Trophoblast cell (in vitro differentiated cells and primary cell): ENCODE measurements at regions not wholly inside any gene's neighbourhood (a gene's known extent, or its start where the extent isn't known, plus 50 kb on each side); places are given as distances from the start of the nearest gene placed in this dataset.
A peak's percentile ranks its signal among the peaks of the same experiment; 100 is the strongest.

Source experiments
- DNase-seq, 2 donors: peaks; one replicate each; pipeline ENCODE4 v3.0.0-alpha.2; 2016
- H2AFZ ChIP-seq: 2 replicates; pipeline ENCODE4 v1.6.1; 2013; ENCODE audit warnings: low read length, moderate library complexity, mild to moderate bottlenecking; ENCODE audit not compliant: insufficient read depth, poor library complexity
- H2AK5ac ChIP-seq: 2 replicates; pipeline ENCODE4 v1.6.1; 2013; ENCODE audit warnings: mild to moderate bottlenecking, low read length
- H2BK120ac ChIP-seq: 2 replicates; pipeline ENCODE4 v1.6.1; 2013; ENCODE audit warnings: low read length, mild to moderate bottlenecking, moderate library complexity; ENCODE audit not compliant: insufficient read depth, poor library complexity
- H2BK12ac ChIP-seq: 2 replicates; pipeline ENCODE4 v1.6.1; 2013; ENCODE audit warnings: mild to moderate bottlenecking, low read length, moderate library complexity
- H2BK5ac ChIP-seq: 2 replicates; pipeline ENCODE4 v1.6.1; 2013; ENCODE audit warnings: low read length, low read depth, moderate library complexity, mild to moderate bottlenecking; ENCODE audit not compliant: poor library complexity
- H3K14ac ChIP-seq: 2 replicates; pipeline ENCODE4 v1.6.1; 2013; ENCODE audit warnings: mild to moderate bottlenecking, low read length
- H3K18ac ChIP-seq: 2 replicates; pipeline ENCODE4 v1.6.1; 2013; ENCODE audit warnings: mild to moderate bottlenecking, low read length
- H3K23ac ChIP-seq: 2 replicates; pipeline ENCODE4 v1.6.1; 2013; ENCODE audit warnings: low read length
- H3K27ac ChIP-seq: 2 replicates; pipeline ENCODE4 v1.5.1; 2013; ENCODE audit warnings: low read depth, mild to moderate bottlenecking, inconsistent platforms, low read length, moderate library complexity
- H3K27me3 ChIP-seq: 2 replicates; pipeline ENCODE4 v1.6.1; 2013; ENCODE audit warnings: inconsistent platforms, mild to moderate bottlenecking, low read length, moderate library complexity; ENCODE audit not compliant: insufficient read depth
- H3K36me3 ChIP-seq, 2 experiments: 1 replicate in 1 of 2; 2 replicates in 1 of 2; pipeline ENCODE4 v1.6.1; 2013; ENCODE audit warnings: low read length in 2 of 2, mild to moderate bottlenecking in 2 of 2, moderate library complexity in 1 of 2; ENCODE audit not compliant: insufficient read depth in 2 of 2, control insufficient read depth in 1 of 2
- H3K4ac ChIP-seq: 2 replicates; pipeline ENCODE4 v1.6.1; 2013; ENCODE audit warnings: low read depth, mild to moderate bottlenecking, low read length, moderate library complexity
- H3K4me1 ChIP-seq, 2 experiments: 1 replicate in 1 of 2; 2 replicates in 1 of 2; pipeline ENCODE4 v1.6.1; 2013; ENCODE audit warnings: low read length in 2 of 2, mild to moderate bottlenecking in 2 of 2, moderate library complexity in 1 of 2; ENCODE audit not compliant: insufficient read depth in 2 of 2, control insufficient read depth in 1 of 2
- H3K4me2 ChIP-seq: 2 replicates; pipeline ENCODE4 v1.6.1; 2013; ENCODE audit warnings: inconsistent platforms, mild to moderate bottlenecking, low read length, moderate library complexity
- H3K4me3 ChIP-seq: 2 replicates; pipeline ENCODE4 v1.5.1; 2013; ENCODE audit warnings: mild to moderate bottlenecking, low read depth, low read length, inconsistent platforms
- H3K79me1 ChIP-seq: one replicate; pipeline ENCODE4 v1.6.1; 2013; ENCODE audit warnings: low read length
- H3K79me2 ChIP-seq: 2 replicates; pipeline ENCODE4 v1.6.1; 2013; ENCODE audit warnings: low read length, mild to moderate bottlenecking; ENCODE audit not compliant: control insufficient read depth, insufficient read depth, poor library complexity
- H3K9ac ChIP-seq: 2 replicates; pipeline ENCODE4 v1.6.1; 2013; ENCODE audit warnings: mild to moderate bottlenecking, low read length
- H3K9me3 ChIP-seq: 2 replicates; pipeline ENCODE4 v1.6.1; 2013; ENCODE audit warnings: low read depth, mild to moderate bottlenecking, control low read depth, inconsistent platforms, low read length; ENCODE audit not compliant: insufficient read depth
- H4K12ac ChIP-seq: 2 replicates; pipeline ENCODE4 v1.6.1; 2013; ENCODE audit warnings: low read depth, mild to moderate bottlenecking, low read length, moderate library complexity
- H4K8ac ChIP-seq: 2 replicates; pipeline ENCODE4 v1.6.1; 2013; ENCODE audit warnings: low read depth, mild to moderate bottlenecking, low read length, moderate library complexity
- H4K91ac ChIP-seq: one replicate; pipeline ENCODE4 v1.6.1; 2013; ENCODE audit warnings: low read depth, mild to moderate bottlenecking, low read length, moderate library complexity
- WGBS: extraction: QIAGEN DNeasy Blood & Tissue Kit; methylation state at CpG from one replicate; pipeline ENCODE4 v1.1.7; 2013; ENCODE audit warnings: missing lambda C conversion rate; ENCODE audit not compliant: insufficient read length, insufficient coverage; ENCODE audit errors: extremely low coverage; 5-methylcytosine and 5-hydroxymethylcytosine counted together

DNA sequence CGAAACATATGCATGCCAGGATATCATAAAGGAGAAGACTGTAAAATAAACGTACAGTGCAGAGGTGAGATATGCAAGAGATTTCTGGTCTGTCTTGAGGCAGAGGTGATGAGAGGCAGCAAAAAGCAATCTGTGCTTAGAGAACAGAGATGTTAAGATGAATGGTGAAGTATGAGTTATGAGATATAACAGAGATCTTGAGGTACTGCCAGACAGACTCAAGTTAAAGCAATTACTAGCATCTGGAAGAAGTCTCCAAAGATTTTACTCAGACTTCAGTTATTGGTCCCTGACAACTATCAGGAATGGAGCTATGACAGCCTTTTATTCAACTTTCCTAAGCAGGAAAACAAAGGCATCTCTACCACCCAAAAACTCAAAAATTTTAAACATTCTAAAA is 122.8 kb upstream of the DST start:
- Histone ChIP-seq H4K12ac (no peak overlapping the region), H2AFZ (no peak overlapping the region), H3K4me2 (no peak overlapping the region), H3K79me1 (peaks cover 2% of the 10 kb centered on the region), H3K4ac (no peak overlapping the region), H3K14ac (no peak overlapping the region), H3K79me2 (no peaks in the 10 kb centered on the region), H2BK120ac (no peak overlapping the region), H3K27me3 (no peaks in the 10 kb centered on the region), H4K8ac (no peak overlapping the region), H3K9me3 (no peaks in the 10 kb centered on the region), H3K23ac (no peak overlapping the region), H4K91ac (no peak overlapping the region), H2BK5ac (no peak overlapping the region), H3K9ac (no peak overlapping the region), H3K4me3 (no peak overlapping the region), H3K4me1 (peaks cover 7 to 8% of the 10 kb centered on the region in 2 experiments), H3K27ac (no peak overlapping the region), H3K18ac (no peak overlapping the region), H3K36me3 (no peaks in the 10 kb centered on the region), H2AK5ac (no peak overlapping the region), H2BK12ac (no peak overlapping the region)
- WGBS, result no CpG with 5 or more reads among the region's 2 CpGs
- no peak for DNase-seq

GRCh38 chr6:56764081-56764566 is 121.4 kb upstream of the DST start:
- Histone ChIP-seq H3K27me3 (no peaks in the 10 kb centered on the region), H3K4me2 (no peak overlapping the region), H3K4ac (no peak overlapping the region), H3K9ac (no peak overlapping the region), H3K27ac (no peak overlapping the region), H2AK5ac (no peak overlapping the region), H2BK5ac (no peak overlapping the region), H4K8ac (no peak overlapping the region), H4K91ac (no peak overlapping the region), H2BK120ac (no peak overlapping the region), H2BK12ac (no peak overlapping the region), H3K36me3 (no peaks in the 10 kb centered on the region), H4K12ac (no peak overlapping the region), H3K79me1 (peaks cover 2% of the 10 kb centered on the region), H3K9me3 (no peaks in the 10 kb centered on the region), H3K14ac (no peak overlapping the region), H3K18ac (no peak overlapping the region), H3K23ac (no peak overlapping the region), H3K4me3 (no peak overlapping the region), H2AFZ (peak overlapping the region; percentile 25), H3K79me2 (no peaks in the 10 kb centered on the region), H3K4me1 (peaks cover 7 to 8% of the 10 kb centered on the region in 2 experiments)
- peak in 1 of 2 donors; percentile 44 for DNase-seq
- no CpG with 5 or more reads among the region's 3 CpGs for WGBS

DNA sequence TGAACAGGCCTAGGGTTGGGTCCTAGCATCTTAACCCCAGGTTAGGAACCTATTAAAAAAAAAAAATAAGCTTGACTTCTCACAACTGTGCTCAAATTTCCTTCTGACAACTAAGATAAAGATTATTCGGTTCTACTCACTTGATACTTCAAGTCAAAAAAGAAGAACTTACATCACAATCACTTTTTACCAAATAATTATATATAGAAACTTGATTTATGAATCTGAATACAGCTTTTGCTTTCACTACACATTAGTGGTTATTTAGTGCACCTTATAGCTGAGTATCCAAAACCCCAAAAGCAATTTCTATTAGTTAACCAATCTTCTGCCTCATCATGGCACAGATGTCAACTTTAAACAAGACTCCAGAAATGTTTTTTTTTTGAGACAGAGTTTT is 119.0 kb upstream of the DST start:
- no peak overlapping the region for H2AK5ac ChIP-seq
- no peak overlapping the region for H2BK12ac ChIP-seq
- no peak overlapping the region for H4K91ac ChIP-seq
- H3K23ac ChIP-seq, result no peak overlapping the region
- no peak overlapping the region for H3K4ac ChIP-seq
- H3K14ac ChIP-seq, result no peak overlapping the region
- H3K18ac ChIP-seq, result no peak overlapping the region
- H3K79me1 ChIP-seq, result no peaks in the 10 kb centered on the region
- H3K36me3 ChIP-seq, result no peaks in the 10 kb centered on the region
- no peak overlapping the region for H3K4me3 ChIP-seq
- H3K4me2 ChIP-seq, result no peak overlapping the region
- H4K12ac ChIP-seq, result no peak overlapping the region
- no peak overlapping the region for H2BK120ac ChIP-seq
- H3K9ac ChIP-seq, result no peak overlapping the region
- no peaks in the 10 kb centered on the region for H3K27me3 ChIP-seq
- H2BK5ac ChIP-seq, result no peak overlapping the region
- H3K4me1 ChIP-seq, result peaks cover 4 to 5% of the 10 kb centered on the region in 2 experiments
- H3K9me3 ChIP-seq, result no peaks in the 10 kb centered on the region
- peaks cover 1% of the 10 kb centered on the region for H3K79me2 ChIP-seq
- no CpG with 5 or more reads among the region's 1 CpG for WGBS
- no peak for DNase-seq
- no peak overlapping the region for H4K8ac ChIP-seq
- no peak overlapping the region for H3K27ac ChIP-seq
- no peak overlapping the region for H2AFZ ChIP-seq

DNA sequence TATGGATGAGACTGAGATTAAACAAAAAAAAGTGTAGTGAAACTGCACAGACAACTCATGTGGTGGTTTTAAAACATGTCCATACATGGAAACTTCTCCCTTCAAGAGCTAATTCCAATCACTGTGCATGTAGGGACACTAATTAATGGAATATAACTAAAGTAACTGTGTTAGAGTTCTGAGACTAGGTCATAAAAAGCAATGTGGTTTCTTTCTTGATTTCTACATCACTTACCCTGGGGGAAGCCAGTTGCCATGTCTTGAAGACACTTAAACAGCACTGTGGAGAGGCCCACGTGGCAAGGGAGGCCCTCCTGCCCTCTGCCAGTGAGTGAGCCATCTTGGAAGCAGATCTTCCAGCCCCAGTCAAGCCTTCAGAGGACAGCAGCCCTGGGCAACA is 118.2 kb upstream of the DST start:
- H4K12ac ChIP-seq, result no peak overlapping the region
- no CpG with 5 or more reads among the region's 1 CpG for WGBS

More for the DNA sequence above, 118.2 kb upstream of the DST start:
- Histone ChIP-seq H3K79me1 (peaks cover 2% of the 10 kb centered on the region), H3K23ac (no peak overlapping the region), H2AFZ (no peak overlapping the region), H3K27ac (no peak overlapping the region), H3K27me3 (no peaks in the 10 kb centered on the region), H2BK5ac (no peak overlapping the region), H3K36me3 (no peaks in the 10 kb centered on the region), H3K79me2 (peaks cover 1% of the 10 kb centered on the region), H3K18ac (peak overlapping the region; percentile 87), H4K8ac (no peak overlapping the region), H3K4me3 (no peak overlapping the region), H3K9me3 (no peaks in the 10 kb centered on the region), H3K14ac (no peak overlapping the region), H2AK5ac (no peak overlapping the region), H3K4ac (peak overlapping the region; percentile 6), H2BK12ac (peak overlapping the region; percentile 17), H3K9ac (no peak overlapping the region), H2BK120ac (no peak overlapping the region), H3K4me2 (no peak overlapping the region), H4K91ac (no peak overlapping the region), H3K4me1 (peaks cover 4 to 8% of the 10 kb centered on the region in 2 experiments)
- no peak for DNase-seq
